HG03442 (cell line): ENCODE measurements at regions not wholly inside any gene's neighbourhood (a gene's known extent, or its start where the extent isn't known, plus 50 kb on each side); places are given as distances from the start of the nearest gene placed in this dataset.

Source experiments
- ATAC-seq: cut with Tn5 transposase; IDR thresholded peaks from one replicate; pipeline ENCODE4 v1.9.1; 2021; ENCODE audit warnings: mild to moderate bottlenecking, moderate library complexity; ENCODE audit not compliant: unreplicated experiment

- peak; percentile 88 for ATAC-seq
These were observed 71.9 kb upstream of the KLHL29 start for GRCh38 chr2:23312996-23313606.

- ATAC-seq, result no peak
These were observed 70.3 kb upstream of the KLHL29 start for GRCh38 chr2:23314687-23315086.

GRCh38 chr2:23320058-23320457 is 64.9 kb upstream of the KLHL29 start:
- ATAC-seq, result no peak

GRCh38 chr2:23321751-23322150 is 63.2 kb upstream of the KLHL29 start:
- no peak for ATAC-seq

- no peak for ATAC-seq
These were observed 62.3 kb upstream of the KLHL29 start for GRCh38 chr2:23322567-23323197.

GRCh38 chr2:23323198-23323916 is 61.6 kb upstream of the KLHL29 start:
- ATAC-seq, result no peak

GRCh38 chr2:23323917-23324680 is 60.9 kb upstream of the KLHL29 start:
- ATAC-seq, result no peak

- ATAC-seq, result no peak
These were observed 58.6 kb upstream of the KLHL29 start for GRCh38 chr2:23326330-23326729.

- no peak for ATAC-seq
These were observed 57.6 kb upstream of the KLHL29 start for GRCh38 chr2:23327416-23327815.

- ATAC-seq, result no peak
These were observed 57.1 kb upstream of the KLHL29 start for GRCh38 chr2:23327887-23328286.

GRCh38 chr2:23330214-23330613 is 54.8 kb upstream of the KLHL29 start:
- no peak for ATAC-seq
